Stimulated activated CD8-positive, alpha-beta memory T cell treated with anti-CD3 and anti-CD28 coated beads, Interleukin-7, amount 100 ng/mL, for 4 hours (primary cell): ENCODE measurements at regions not wholly inside any gene's neighbourhood (a gene's known extent, or its start where the extent isn't known, plus 50 kb on each side); places are given as distances from the start of the nearest gene placed in this dataset.
"Not testable (repeated sequence)": the region's sequence is repeated elsewhere in the genome, so short reads cannot be mapped to it uniquely, and the experiment has no call there.

ENCODE experiments used
- DNase-seq, 2 donors: peaks; one replicate each; pipeline ENCODE4 v3.0.0-alpha.2; 2020; ENCODE audit warnings: low read depth in 2 of 2

- DNase-seq: no peak
These were observed 121.6 kb upstream of the ZNF92 start for GRCh38 chr7:65251851-65252620.

- DNase-seq: no peak
These were observed 122.8 kb upstream of the ZNF92 start for GRCh38 chr7:65250697-65251395.

GRCh38 chr7:65250216-65250615 is 123.4 kb upstream of the ZNF92 start:
- no peak for DNase-seq

GRCh38 chr7:65247491-65247890 is 126.2 kb upstream of the ZNF92 start:
- no peak for DNase-seq

- DNase-seq: no peak
These were observed 133.8 kb upstream of the ZNF92 start for GRCh38 chr7:65239707-65240352.

GRCh38 chr7:65239324-65239706 is 134.3 kb upstream of the ZNF92 start:
- DNase-seq: no peak

GRCh38 chr7:65238785-65239184 is 134.9 kb upstream of the ZNF92 start:
- no peak for DNase-seq

- no peak for DNase-seq
These were observed 138.1 kb upstream of the ZNF92 start for GRCh38 chr7:65235586-65235985.

- no peak for DNase-seq
These were observed 140.1 kb upstream of the ZNF92 start for GRCh38 chr7:65233409-65234034.

GRCh38 chr7:65230231-65230630 is 143.4 kb upstream of the ZNF92 start:
- DNase-seq: no peak

- no peak for DNase-seq
These were observed 148.1 kb upstream of the ZNF92 start for GRCh38 chr7:65225422-65226006.

- no peak for DNase-seq
These were observed 151.0 kb upstream of the ZNF92 start for GRCh38 chr7:65222655-65223054.

- no peak for DNase-seq
These were observed 152.0 kb upstream of the ZNF92 start for GRCh38 chr7:65221683-65222082.

GRCh38 chr7:65219623-65220022 is 154.0 kb upstream of the ZNF92 start:
- DNase-seq: no peak

- peak; percentile 24 to 31 for DNase-seq
These were observed 157.2 kb upstream of the ZNF92 start for GRCh38 chr7:65216469-65216868.

- DNase-seq: not testable (repeated sequence)
These were observed 160.4 kb upstream of the ZNF92 start for GRCh38 chr7:65213260-65213659.

GRCh38 chr7:65199221-65199620 is 174.4 kb upstream of the ZNF92 start:
- not testable (repeated sequence) for DNase-seq

GRCh38 chr7:65193334-65194058 is 180.2 kb upstream of the ZNF92 start:
- DNase-seq: not testable (repeated sequence)

- DNase-seq: not testable (repeated sequence)
These were observed 170.6 kb upstream of the ERV3-1 start for GRCh38 chr7:65177041-65177440.

- DNase-seq: not testable (repeated sequence)
These were observed 143.6 kb upstream of the ERV3-1 start for GRCh38 chr7:65150105-65150504.
